Cardiac septum (tissue), 1 donor: ENCODE measurements at regions not wholly inside any gene's neighbourhood (a gene's known extent, or its start where the extent isn't known, plus 50 kb on each side); places are given as distances from the start of the nearest gene placed in this dataset.

Source experiments
- DNase-seq: peaks from one replicate; pipeline ENCODE4 v3.0.0-alpha.2; 2020; ENCODE audit warnings: low spot score
- intact Hi-C: fragments of 100-400 bp; cut with DNase I; formaldehyde crosslinking; loops from one replicate; pipeline ENCODE4 v1.14.0; 2022
- donor health status: DM: no; HTN: no; CAD: no.

- intact Hi-C loops, result no loop called here
- no peak for DNase-seq
Observed at GRCh38 chr1:226816576-226816975, 53.8 kb upstream of the PSEN2 start.

GRCh38 chr1:226814751-226815537 is 55.5 kb upstream of the PSEN2 start:
- peak; percentile 83 for DNase-seq
- intact Hi-C loops, result no loop called here

GRCh38 chr1:226813671-226814591 is 56.5 kb upstream of the PSEN2 start:
- no peak for DNase-seq
- intact Hi-C loops, result no loop called here

- DNase-seq, result peak; percentile 22
- intact Hi-C loops, result no loop called here
Observed at GRCh38 chr1:226810681-226811080, 59.7 kb upstream of the PSEN2 start.

- intact Hi-C loops, result no loop called here
- peak; percentile 31 for DNase-seq
Observed at GRCh38 chr1:226809785-226810571, 60.4 kb upstream of the PSEN2 start.

GRCh38 chr1:226808501-226808900 is 61.9 kb upstream of the PSEN2 start:
- intact Hi-C loops, result no loop called here
- peak; percentile 66 for DNase-seq

GRCh38 chr1:226806988-226807387 is 63.4 kb upstream of the PSEN2 start:
- DNase-seq, result no peak
- intact Hi-C loops, result no loop called here

- no peak for DNase-seq
- intact Hi-C loops, result no loop called here
Observed at GRCh38 chr1:226804907-226805759, 65.3 kb upstream of the PSEN2 start.

- DNase-seq, result no peak
- intact Hi-C loops, result no loop called here
Observed at GRCh38 chr1:226800763-226801380, 61.8 kb upstream of the ITPKB start.

- intact Hi-C loops, result no loop called here
- no peak for DNase-seq
Observed at GRCh38 chr1:226799634-226800281, 60.7 kb upstream of the ITPKB start.

- intact Hi-C loops, result no loop called here
- DNase-seq, result no peak
Observed at GRCh38 chr1:226798427-226799411, 59.6 kb upstream of the ITPKB start.

- DNase-seq, result no peak
- intact Hi-C loops, result no loop called here
Observed at GRCh38 chr1:226797151-226797550, 58.1 kb upstream of the ITPKB start.

GRCh38 chr1:226793620-226794276 is 54.7 kb upstream of the ITPKB start:
- intact Hi-C loops, result no loop called here

GRCh38 chr1:226792368-226792767 is 53.3 kb upstream of the ITPKB start:
- intact Hi-C loops, result no loop called here
- DNase-seq, result no peak

More at GRCh38 chr1:226793620-226794276, 54.7 kb upstream of the ITPKB start:
- no peak for DNase-seq

GRCh38 chr1:226790545-226791181 is 51.6 kb upstream of the ITPKB start:
- intact Hi-C loops, result no loop called here
- peak; percentile 20 for DNase-seq

GRCh38 chr1:226788965-226789364 is 49.9 kb upstream of the ITPKB start:
- peak; percentile 10 for DNase-seq
- intact Hi-C loops, result no loop called here
